Liver (tissue), 3 donors: ENCODE measurements at regions not wholly inside any gene's neighbourhood (a gene's known extent, or its start where the extent isn't known, plus 50 kb on each side); places are given as distances from the start of the nearest gene placed in this dataset.

ENCODE experiments used
- CTCF ChIP-seq: fragments of 150-350 bp; IDR thresholded peaks from 2 replicates; pipeline ENCODE4 v1.5.1; 2017; ENCODE audit warnings: improper control_type of control experiment, low read depth, low read length; ENCODE audit not compliant: missing input control
- RXRA ChIP-seq, 2 donors: IDR thresholded peaks; 2 replicates each; pipeline ENCODE4 v1.6.1; 2017 to 2018; ENCODE audit warnings: antibody characterized with exemption in 2 of 2, mild to moderate bottlenecking in 1 of 2
- YY1 ChIP-seq: IDR thresholded peaks from 2 replicates; pipeline ENCODE4 v1.6.1; 2016; ENCODE audit warnings: antibody characterized with exemption, mild to moderate bottlenecking
- TF ChIP-seq, protein P1 (sequence below): IDR thresholded peaks from 2 replicates; pipeline ENCODE4 v1.6.1; 2016; ENCODE audit warnings: antibody characterized with exemption
- TF ChIP-seq, protein P2 (sequence below): IDR thresholded peaks from 2 replicates; pipeline ENCODE4 v1.6.1; 2016; ENCODE audit warnings: antibody characterized with exemption
- donor health status: healthy.
- donor health status: healthy.

GRCh38 chr2:180494286-180494685, 486.1 kb upstream of the UBE2E3 start:
- TF ChIP-seq CTCF: no peak
- TF ChIP-seq, protein P1, sequence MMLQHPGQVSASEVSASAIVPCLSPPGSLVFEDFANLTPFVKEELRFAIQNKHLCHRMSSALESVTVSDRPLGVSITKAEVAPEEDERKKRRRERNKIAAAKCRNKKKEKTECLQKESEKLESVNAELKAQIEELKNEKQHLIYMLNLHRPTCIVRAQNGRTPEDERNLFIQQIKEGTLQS: no peak
- TF ChIP-seq, protein P2, sequence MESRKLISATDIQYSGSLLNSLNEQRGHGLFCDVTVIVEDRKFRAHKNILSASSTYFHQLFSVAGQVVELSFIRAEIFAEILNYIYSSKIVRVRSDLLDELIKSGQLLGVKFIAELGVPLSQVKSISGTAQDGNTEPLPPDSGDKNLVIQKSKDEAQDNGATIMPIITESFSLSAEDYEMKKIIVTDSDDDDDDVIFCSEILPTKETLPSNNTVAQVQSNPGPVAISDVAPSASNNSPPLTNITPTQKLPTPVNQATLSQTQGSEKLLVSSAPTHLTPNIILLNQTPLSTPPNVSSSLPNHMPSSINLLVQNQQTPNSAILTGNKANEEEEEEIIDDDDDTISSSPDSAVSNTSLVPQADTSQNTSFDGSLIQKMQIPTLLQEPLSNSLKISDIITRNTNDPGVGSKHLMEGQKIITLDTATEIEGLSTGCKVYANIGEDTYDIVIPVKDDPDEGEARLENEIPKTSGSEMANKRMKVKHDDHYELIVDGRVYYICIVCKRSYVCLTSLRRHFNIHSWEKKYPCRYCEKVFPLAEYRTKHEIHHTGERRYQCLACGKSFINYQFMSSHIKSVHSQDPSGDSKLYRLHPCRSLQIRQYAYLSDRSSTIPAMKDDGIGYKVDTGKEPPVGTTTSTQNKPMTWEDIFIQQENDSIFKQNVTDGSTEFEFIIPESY: no peak
- no peak for TF ChIP-seq RXRA (IDR thresholded peaks at IDR 0.05)
- TF ChIP-seq YY1: no peak
